HEK293T (cell line): ENCODE measurements at regions not wholly inside any gene's neighbourhood (a gene's known extent, or its start where the extent isn't known, plus 50 kb on each side); places are given as distances from the start of the nearest gene placed in this dataset.

ENCODE experiments used
- BHLHE40 ChIP-seq: fragments of 450-650 bp; IDR thresholded peaks from 2 replicates; pipeline ENCODE4 v1.6.1; 2016; ENCODE audit warnings: mild to moderate bottlenecking, moderate library complexity, borderline replicate concordance
- CTBP1 ChIP-seq: fragments of 450-650 bp; IDR thresholded peaks from 2 replicates; pipeline ENCODE4 v1.6.1; 2016; ENCODE audit warnings: borderline replicate concordance
- ELF4 ChIP-seq: fragments of 450-650 bp; IDR thresholded peaks from 2 replicates; pipeline ENCODE4 v1.6.1; 2017; ENCODE audit warnings: antibody characterized with exemption
- FOXA1 ChIP-seq: fragments of 450-650 bp; IDR thresholded peaks from 2 replicates; pipeline ENCODE4 v1.6.1; 2016; ENCODE audit warnings: mild to moderate bottlenecking
- FOXK2 ChIP-seq: fragments of 450-650 bp; IDR thresholded peaks from 2 replicates; pipeline ENCODE4 v1.6.1; 2016; ENCODE audit warnings: mild to moderate bottlenecking
- FOXM1 ChIP-seq: fragments of 450-650 bp; IDR thresholded peaks from 2 replicates; pipeline ENCODE4 v1.6.1; 2017; ENCODE audit warnings: mild to moderate bottlenecking, borderline replicate concordance
- HDGF ChIP-seq: fragments of 450-650 bp; IDR thresholded peaks from 2 replicates; pipeline ENCODE4 v1.6.1; 2017; ENCODE audit warnings: antibody characterized with exemption, borderline replicate concordance
- LEF1 ChIP-seq: fragments of 450-650 bp; IDR thresholded peaks from 2 replicates; pipeline ENCODE4 v1.6.1; 2017; ENCODE audit warnings: mild to moderate bottlenecking, borderline replicate concordance
- PKNOX1 ChIP-seq: fragments of 450-650 bp; IDR thresholded peaks from 2 replicates; pipeline ENCODE4 v1.6.1; 2016
- SP1 ChIP-seq: fragments of 450-650 bp; IDR thresholded peaks from 2 replicates; pipeline ENCODE4 v1.6.1; 2017
- SUZ12 ChIP-seq: fragments of 450-650 bp; IDR thresholded peaks from 2 replicates; pipeline ENCODE4 v1.6.1; 2016; ENCODE audit warnings: mild to moderate bottlenecking
- TARDBP ChIP-seq: fragments of 450-650 bp; IDR thresholded peaks from 2 replicates; pipeline ENCODE4 v1.6.1; 2016
- ZNF384 ChIP-seq: fragments of 450-650 bp; IDR thresholded peaks from 2 replicates; pipeline ENCODE4 v1.6.1; 2016

GRCh38 chr5:124044613-124045012, 532.6 kb downstream of the CSNK1G3 start:
- TF ChIP-seq FOXM1 (no peak), FOXK2 (no peak), FOXA1 (no peak), SP1 (no peak), BHLHE40 (no peak), TARDBP (no peak), SUZ12 (no peak), ZNF384 (no peak), LEF1 (no peak), CTBP1 (no peak), HDGF (no peak), PKNOX1 (no peak), ELF4 (no peak)
